Body of pancreas (tissue), 4 donors: ENCODE measurements at regions not wholly inside any gene's neighbourhood (a gene's known extent, or its start where the extent isn't known, plus 50 kb on each side); places are given as distances from the start of the nearest gene placed in this dataset.

Source experiments
- ATAC-seq: fragments of 150-250 bp; one replicate; pipeline ENCODE4 v1.9.1; 2016
- DNase-seq, 4 donors: peaks; one replicate each; pipeline ENCODE4 v3.0.0-alpha.2; 2019
- H3K27ac ChIP-seq, 4 donors: fragments of 200-600 bp; sonication (generic); 1 replicate in 3 of 4; 2 replicates in 1 of 4; pipeline versions ENCODE4 v1.5.1 to v1.6.1; 2016 to 2019; ENCODE audit warnings: mild to moderate bottlenecking in 1 of 4, mixed read lengths in 1 of 4, moderate library complexity in 1 of 4
- H3K27me3 ChIP-seq, 2 donors: fragments of 200-600 bp; sonication (generic); one replicate each; pipeline ENCODE4 v1.6.0; 2016; ENCODE audit warnings: mild to moderate bottlenecking in 1 of 2
- H3K36me3 ChIP-seq, 2 donors: fragments of 200-600 bp; sonication (generic); replicated peaks in 1 of 2; 2 replicates each; pipeline ENCODE4 v1.5.1; 2016; ENCODE audit warnings: low read depth in 2 of 2; ENCODE audit not compliant: insufficient read depth in 1 of 2
- H3K4me1 ChIP-seq: fragments of 200-600 bp; sonication (generic); one replicate; pipeline ENCODE4 v1.6.0; 2016
- H3K4me3 ChIP-seq, 2 donors: fragments of 200-600 bp; sonication (generic); 1 replicate in 1 of 2; 2 replicates in 1 of 2; pipeline ENCODE4 v1.5.1; 2016 to 2019
- H3K9me3 ChIP-seq, 3 donors: fragments of 200-600 bp; sonication (generic); 1 replicate in 2 of 3; 2 replicates in 1 of 3; pipeline ENCODE4 v1.5.1; 2016
- POLR2A ChIP-seq, 3 donors: fragments of 450-650 bp; IDR thresholded peaks; one replicate each; pipeline ENCODE4 v1.6.1; 2016; ENCODE audit warnings: antibody characterized with exemption in 3 of 3, mild to moderate bottlenecking in 2 of 3
- WGBS, 2 donors: methylation state at CpG; one replicate each; pipeline ENCODE4 v1.1.5; 2017; 5-methylcytosine and 5-hydroxymethylcytosine counted together
- intact Hi-C: fragments of 100-400 bp; cut with DNase I; formaldehyde crosslinking; loops from one replicate; pipeline ENCODE4 v1.15.1; 2023
- TF ChIP-seq, protein P1 (sequence below), 7 experiments: fragments of 450-650 bp in 4 of 7; fragments of 200-600 bp in 3 of 7; sonication (generic) in 3 of 7; IDR thresholded peaks; one replicate each; pipeline ENCODE4 v1.5.1; 2016 to 2019; ENCODE audit warnings: antibody characterized with exemption in 7 of 7

- TF ChIP-seq POLR2A (IDR thresholded peaks at IDR 0.05): no peak
- TF ChIP-seq, protein P1, sequence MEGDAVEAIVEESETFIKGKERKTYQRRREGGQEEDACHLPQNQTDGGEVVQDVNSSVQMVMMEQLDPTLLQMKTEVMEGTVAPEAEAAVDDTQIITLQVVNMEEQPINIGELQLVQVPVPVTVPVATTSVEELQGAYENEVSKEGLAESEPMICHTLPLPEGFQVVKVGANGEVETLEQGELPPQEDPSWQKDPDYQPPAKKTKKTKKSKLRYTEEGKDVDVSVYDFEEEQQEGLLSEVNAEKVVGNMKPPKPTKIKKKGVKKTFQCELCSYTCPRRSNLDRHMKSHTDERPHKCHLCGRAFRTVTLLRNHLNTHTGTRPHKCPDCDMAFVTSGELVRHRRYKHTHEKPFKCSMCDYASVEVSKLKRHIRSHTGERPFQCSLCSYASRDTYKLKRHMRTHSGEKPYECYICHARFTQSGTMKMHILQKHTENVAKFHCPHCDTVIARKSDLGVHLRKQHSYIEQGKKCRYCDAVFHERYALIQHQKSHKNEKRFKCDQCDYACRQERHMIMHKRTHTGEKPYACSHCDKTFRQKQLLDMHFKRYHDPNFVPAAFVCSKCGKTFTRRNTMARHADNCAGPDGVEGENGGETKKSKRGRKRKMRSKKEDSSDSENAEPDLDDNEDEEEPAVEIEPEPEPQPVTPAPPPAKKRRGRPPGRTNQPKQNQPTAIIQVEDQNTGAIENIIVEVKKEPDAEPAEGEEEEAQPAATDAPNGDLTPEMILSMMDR (IDR thresholded peaks at IDR 0.05): no peak
Measured at GRCh38 chr18:76720683-76721082, 101.7 kb upstream of the ZNF236 start.

GRCh38 chr18:76715012-76715610 is 107.2 kb upstream of the ZNF236 start:
- 81 to 87% methylated on average over 16 of the region's 16 CpGs for WGBS, 2 donors
- Histone ChIP-seq H3K27ac (no peak overlapping the region), H3K4me1 (no peaks in the 10 kb centered on the region), H3K4me3 (no peak overlapping the region), H3K9me3 (no peaks in the 10 kb centered on the region), H3K36me3 (no peaks in the 10 kb centered on the region), H3K27me3 (no peaks in the 10 kb centered on the region)
- TF ChIP-seq POLR2A (IDR thresholded peaks at IDR 0.05): no peak
- TF ChIP-seq, protein P1 (IDR thresholded peaks at IDR 0.05): no peak
- no peak for DNase-seq
- intact Hi-C loops: no loop called here
- no peak for ATAC-seq

More at GRCh38 chr18:76720683-76721082, 101.7 kb upstream of the ZNF236 start:
- 72 to 74% methylated on average over 5 of the region's 5 CpGs for WGBS, 2 donors
- Histone ChIP-seq H3K27me3 (no peaks in the 10 kb centered on the region), H3K4me3 (no peak overlapping the region), H3K27ac (no peak overlapping the region), H3K9me3 (no peaks in the 10 kb centered on the region), H3K36me3 (no peaks in the 10 kb centered on the region), H3K4me1 (no peaks in the 10 kb centered on the region)
- intact Hi-C loops: no loop called here
- no peak for ATAC-seq
- peak in 1 of 4 donors; percentile 29 for DNase-seq

GRCh38 chr18:76713432-76713831 is 108.9 kb upstream of the ZNF236 start:
- Histone ChIP-seq H3K9me3 (no peaks in the 10 kb centered on the region), H3K4me1 (peaks cover 3% of the 10 kb centered on the region), H3K27me3 (no peaks in the 10 kb centered on the region), H3K4me3 (no peak overlapping the region), H3K36me3 (no peaks in the 10 kb centered on the region), H3K27ac (no peak overlapping the region)
- TF ChIP-seq, protein P1 (IDR thresholded peaks at IDR 0.05): no peak
- no peak for TF ChIP-seq POLR2A (IDR thresholded peaks at IDR 0.05)
- intact Hi-C loops: no loop called here
- DNase-seq (no peak), ATAC-seq (no peak)
- WGBS, 2 donors: 70 to 84% methylated on average over 2 to 8 of the region's 8 CpGs

GRCh38 chr18:76712511-76713140 is 109.7 kb upstream of the ZNF236 start:
- TF ChIP-seq POLR2A (IDR thresholded peaks at IDR 0.05): no peak
- TF ChIP-seq, protein P1 (IDR thresholded peaks at IDR 0.05): no peak
- no peaks in the 10 kb centered on the region for H3K27me3 ChIP-seq
- no peaks in the 10 kb centered on the region for H3K36me3 ChIP-seq
- intact Hi-C loops: no loop called here
- 76 to 85% methylated on average over 16 of the region's 16 CpGs for WGBS, 2 donors
- no peak for ATAC-seq
- no peaks in the 10 kb centered on the region for H3K9me3 ChIP-seq
- no peak for DNase-seq
- H3K4me1 ChIP-seq: peaks cover 3% of the 10 kb centered on the region
- H3K4me3 ChIP-seq: no peak overlapping the region
- H3K27ac ChIP-seq: no peak overlapping the region
